ENCODE measurements at regions not wholly inside any gene's neighbourhood (a gene's known extent, or its start where the extent isn't known, plus 50 kb on each side); places are given as distances from the start of the nearest gene placed in this dataset.

DNA sequence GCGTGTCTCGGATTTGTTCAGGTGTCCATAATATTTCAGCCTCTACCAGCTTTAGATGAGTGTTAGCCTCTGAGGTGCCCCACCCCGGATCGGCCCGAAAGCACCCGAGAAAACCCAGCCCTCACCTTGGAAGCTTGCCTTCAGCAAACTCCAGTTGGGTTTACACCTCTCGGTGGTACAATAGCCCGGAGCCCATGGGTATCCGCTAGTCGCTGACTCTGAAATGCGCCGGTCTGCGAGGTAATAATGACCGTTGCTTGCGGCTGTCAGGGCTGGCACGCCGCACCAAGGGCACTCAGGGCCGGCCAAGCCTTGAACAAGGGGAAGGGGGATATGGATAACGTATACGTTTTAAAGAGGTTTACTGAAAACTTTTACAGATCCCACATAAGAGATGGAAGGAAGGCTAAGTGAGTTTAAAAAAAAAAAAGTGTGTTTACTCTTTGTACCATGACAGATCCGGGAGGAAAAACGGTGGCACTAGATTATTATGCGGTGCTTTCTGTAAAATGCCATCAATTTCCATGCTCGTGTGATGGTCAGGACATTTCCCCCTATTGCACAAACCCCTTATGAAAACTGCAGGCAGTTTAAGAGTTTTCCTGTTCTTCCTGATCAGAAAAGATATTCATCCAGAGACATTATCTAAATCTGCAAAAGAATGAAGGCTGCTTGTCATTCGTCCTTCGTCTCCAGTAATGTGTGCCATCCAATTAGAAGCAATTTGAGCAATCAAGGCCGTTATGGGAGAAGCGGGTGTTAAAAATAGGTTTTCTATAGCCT, 124.2 kb downstream of the TMEM161B start:
- no peak for DNase-seq

GRCh38 chr5:88143693-88144218, 124.9 kb downstream of the TMEM161B start:
- DNase-seq, result no peak

DNA sequence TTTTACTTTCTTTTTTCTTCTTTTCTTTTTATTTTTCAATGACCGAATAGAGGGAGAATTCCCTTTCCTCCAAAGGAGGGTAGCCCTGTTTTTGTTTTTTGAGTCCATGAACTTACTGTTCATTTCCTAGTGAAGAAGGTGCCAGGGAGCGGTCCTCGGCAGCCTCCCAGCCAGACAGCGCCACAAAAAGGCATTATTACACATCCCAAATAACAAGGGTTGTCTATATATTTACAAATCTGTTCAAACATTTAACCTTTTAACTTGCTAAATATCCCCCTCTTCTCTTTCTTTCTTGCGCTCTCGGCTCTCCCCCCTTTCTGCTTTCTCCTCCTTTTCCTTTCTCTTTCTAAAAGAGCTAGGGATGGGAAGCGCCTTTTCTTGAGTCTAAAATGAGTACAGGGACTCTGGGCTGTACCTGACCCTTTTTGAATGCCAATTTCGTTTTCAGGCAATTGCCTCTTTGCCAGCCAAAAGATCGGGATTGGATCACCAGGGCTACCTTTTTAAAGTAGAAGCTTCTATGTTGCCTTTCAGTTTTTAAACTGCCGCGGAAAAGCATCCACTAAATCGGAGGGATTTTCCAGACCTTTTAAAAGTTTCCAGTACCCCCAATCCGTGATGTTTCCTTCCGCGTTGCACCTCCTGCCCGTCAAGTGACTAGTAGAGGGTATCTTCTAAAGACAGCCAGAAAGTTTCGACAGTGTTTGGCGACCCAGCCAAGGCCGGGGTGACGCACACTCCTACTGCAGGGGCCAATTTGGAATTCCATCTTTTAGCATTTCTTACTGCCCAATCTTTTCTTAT, 125.6 kb downstream of the TMEM161B start:
- DNase-seq, result no peak

DNA sequence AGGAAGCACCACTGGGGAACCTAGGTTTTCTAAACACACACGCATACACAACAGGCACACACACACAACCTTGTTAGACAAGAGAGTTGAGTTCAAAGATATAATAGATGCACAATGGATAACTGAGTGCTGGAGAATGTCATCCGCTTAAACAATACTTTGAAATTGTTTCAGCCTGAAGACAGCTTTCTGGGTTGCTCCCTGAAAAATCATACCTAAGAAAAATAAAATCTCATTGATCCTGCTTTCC, 126.1 kb downstream of the TMEM161B start:
- DNase-seq, result no peak

DNA sequence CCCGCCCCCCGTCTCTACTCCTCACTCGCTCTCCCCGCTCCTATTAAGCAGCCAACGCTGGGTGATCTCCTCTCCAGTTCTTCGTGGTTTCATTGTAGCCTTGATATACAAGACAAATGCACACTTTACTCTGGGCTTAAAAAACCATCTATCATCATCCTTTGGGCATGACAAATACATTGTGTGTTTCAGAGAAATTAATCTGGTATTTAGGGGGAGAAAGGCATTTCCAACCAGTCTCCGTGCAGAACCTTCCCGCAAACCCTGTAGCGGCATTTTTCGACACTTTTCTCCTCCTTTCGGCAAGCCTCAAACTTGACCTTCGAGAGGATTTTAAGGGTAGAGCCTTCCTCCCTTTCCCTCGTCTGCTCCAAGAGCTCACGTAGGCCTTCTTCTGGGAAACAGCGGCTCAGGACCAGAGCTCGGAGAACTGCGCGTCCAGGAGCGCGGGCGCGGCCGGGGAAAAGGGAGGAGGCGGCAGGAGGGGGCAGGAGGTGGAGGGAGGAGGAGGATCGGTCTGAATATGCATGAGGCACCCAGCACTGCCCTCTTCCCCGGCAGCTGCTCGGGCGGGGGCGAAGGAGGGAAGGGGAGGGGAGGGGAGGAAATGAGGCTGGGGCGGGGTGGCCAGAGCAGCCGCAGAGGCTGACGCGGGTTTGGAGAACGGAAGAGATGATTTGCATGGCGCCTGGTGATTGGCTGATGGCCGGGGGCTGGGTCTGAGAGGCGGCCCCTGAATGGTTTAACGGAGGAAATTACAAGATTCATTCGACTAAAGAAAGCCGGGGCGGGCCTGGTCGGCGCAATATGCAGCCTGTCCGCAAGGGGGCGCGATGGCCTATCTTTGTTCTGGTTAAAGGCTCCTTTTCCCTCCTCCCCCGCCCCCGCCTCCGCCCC, 127.5 kb downstream of the TMEM161B start:
- peak; percentile 97 for DNase-seq

GRCh38 chr5:88140396-88140855, 128.2 kb downstream of the TMEM161B start:
- no peak for DNase-seq

DNA sequence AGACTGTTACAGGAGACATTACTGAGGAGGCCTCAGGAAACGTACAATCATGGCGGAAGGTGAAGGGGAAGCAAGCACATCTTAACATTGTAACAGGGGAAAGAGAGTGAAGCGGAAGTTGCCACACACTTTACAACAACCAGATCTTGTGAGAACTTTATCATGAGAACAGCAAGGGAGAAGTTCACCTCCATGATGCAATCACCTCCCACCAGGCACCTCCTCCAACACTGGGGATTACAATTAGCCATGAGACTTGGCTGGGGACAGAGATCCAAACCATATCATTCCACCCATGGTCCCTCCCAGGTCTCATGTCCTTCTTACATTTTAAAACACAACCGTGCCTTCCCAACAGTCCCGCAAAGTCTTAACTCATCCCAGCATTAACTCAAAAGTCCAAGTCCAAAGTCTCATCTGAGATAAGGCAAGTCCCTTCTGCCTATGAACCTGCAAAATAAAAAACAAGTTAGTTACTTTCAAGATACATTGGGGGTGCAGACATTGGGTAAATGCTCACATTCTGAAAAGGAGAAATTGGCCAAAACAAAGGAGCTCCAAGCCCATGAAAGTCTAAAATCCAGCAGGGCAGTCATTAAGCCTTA, 138.3 kb downstream of the TMEM161B start:
- no peak for DNase-seq

- no peak for DNase-seq
Observed at GRCh38 chr5:88128813-88129212, 139.8 kb downstream of the TMEM161B start.

- no peak for DNase-seq
Observed at GRCh38 chr5:88119535-88120125, 149.0 kb downstream of the TMEM161B start.

DNA sequence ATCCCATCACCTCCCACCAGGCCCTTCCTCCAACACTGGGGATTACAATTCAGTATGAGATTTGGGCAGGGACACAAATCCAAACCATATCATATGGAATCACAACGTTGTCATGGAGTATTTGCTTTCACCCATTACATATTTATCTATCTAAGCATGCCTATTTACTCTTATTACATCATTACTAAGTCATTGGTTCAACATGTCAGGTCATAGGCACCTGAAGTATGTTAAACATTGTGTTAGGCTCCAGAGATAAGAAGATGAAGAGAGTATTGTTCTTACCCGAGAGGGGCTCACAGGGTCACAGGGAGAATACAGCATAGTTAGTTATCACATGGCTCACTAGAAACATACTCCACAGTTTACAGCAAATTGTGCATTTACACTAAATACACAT, 150.5 kb downstream of the TMEM161B start:
- DNase-seq, result no peak

- DNase-seq, result no peak
Observed at GRCh38 chr5:88117546-88117945, 151.1 kb downstream of the TMEM161B start.

DNA sequence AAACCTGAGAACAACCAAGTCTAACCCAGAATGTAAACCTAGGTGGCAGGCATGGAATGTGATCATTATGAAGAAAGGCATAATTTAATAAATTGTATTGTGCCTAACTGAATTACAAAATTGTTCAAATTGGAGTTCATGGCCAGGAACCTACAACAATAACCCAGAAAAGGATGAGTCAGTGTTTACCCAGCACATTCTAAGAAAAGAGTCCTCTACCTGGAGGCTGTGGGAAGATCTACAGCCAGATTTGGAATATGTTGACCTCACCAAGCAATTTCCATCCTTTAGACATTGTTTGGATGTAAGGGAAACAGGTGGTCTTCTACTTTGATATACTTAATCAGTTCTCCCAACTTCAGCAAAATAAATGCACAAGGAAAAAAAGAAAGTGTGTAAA, 152.2 kb downstream of the TMEM161B start:
- DNase-seq, result no peak

- no peak for DNase-seq
Observed at GRCh38 chr5:88115211-88115610, 153.4 kb downstream of the TMEM161B start.

DNA sequence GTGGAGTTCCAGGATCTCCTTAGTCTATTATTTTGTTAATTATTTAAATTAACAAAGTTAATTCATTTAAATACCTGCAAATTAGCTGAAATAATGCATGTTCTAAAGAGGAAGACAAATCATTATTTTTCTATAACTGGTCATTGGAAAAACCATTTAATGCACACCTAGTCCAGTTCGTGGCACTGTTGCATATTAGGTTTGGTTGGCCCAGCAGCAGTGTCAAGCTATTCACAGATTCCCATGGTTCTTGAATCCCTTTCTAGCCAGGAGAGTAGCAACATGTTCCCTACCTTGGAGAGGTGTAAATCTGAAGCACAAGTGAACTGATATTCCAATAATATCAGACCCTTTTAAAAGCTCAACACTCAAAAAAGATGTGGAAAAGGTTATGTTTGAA, 155.2 kb downstream of the TMEM161B start:
- no peak for DNase-seq

DNA sequence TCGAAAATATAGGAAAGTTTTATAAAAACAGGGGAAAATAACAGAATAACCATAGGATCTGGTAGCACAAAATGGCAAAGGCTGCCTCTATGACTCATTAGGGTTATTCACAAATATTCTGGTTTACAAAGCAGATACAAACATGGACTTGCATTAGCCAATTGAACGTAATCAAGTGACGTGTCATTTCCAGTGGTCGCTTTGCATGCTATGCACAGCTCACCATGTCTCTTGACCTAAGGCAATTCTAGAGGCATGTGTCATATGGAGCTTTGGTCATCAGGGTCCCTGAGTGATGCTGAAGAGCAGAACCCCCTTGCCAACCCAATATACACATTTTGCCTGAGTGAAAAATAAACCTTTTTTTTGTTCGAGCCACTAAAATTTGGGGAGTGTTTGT, 158.8 kb downstream of the TMEM161B start:
- no peak for DNase-seq

GRCh38 chr5:88108490-88109279, 160.0 kb downstream of the TMEM161B start:
- no peak for DNase-seq

- DNase-seq, result no peak
Observed at GRCh38 chr5:88094906-88095496, 173.6 kb downstream of the TMEM161B start.

GRCh38 chr5:88094403-88094802, 174.2 kb downstream of the TMEM161B start:
- DNase-seq, result no peak

- DNase-seq, result no peak
Observed at GRCh38 chr5:88093765-88094164, 174.9 kb downstream of the TMEM161B start.

DNA sequence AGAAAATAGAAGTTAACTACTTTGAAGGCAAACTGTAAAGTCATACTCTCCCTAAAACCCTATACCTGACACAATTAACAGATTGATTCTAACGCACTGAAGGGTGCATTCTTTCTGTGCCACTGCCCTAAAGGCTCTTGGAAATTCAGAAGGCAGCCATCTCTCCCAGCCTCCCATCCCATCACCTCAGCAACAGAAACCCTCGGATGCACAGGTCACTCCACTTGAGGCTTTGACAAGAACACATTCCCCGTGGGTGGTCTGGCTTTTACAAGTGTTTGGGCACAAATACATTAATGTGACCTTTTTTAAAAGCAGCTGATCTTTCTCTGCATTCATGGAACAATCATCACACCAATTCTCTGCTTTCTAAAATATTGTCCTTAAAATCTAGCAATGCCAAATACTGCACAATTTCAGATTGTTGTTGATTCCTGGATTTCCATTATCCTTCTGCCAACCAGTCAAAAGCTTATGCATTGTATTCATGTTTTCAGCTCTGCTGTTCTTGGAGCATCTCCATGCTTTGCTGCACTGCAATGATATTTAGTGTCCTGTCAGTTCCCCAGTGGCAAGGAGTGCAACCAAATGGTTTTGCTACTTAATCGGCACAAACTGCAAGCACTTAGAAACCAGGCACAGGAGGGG, 175.6 kb downstream of the TMEM161B start:
- DNase-seq, result no peak

GRCh38 chr5:88092358-88092757, 176.3 kb downstream of the TMEM161B start:
- DNase-seq, result no peak
